HK-2 (cell line): ENCODE measurements at regions not wholly inside any gene's neighbourhood (a gene's known extent, or its start where the extent isn't known, plus 50 kb on each side); places are given as distances from the start of the nearest gene placed in this dataset.

Experiments used
- DNase-seq: peaks from one replicate; pipeline ENCODE4 v3.0.0-alpha.2; 2018; ENCODE audit not compliant: unreplicated experiment

DNA sequence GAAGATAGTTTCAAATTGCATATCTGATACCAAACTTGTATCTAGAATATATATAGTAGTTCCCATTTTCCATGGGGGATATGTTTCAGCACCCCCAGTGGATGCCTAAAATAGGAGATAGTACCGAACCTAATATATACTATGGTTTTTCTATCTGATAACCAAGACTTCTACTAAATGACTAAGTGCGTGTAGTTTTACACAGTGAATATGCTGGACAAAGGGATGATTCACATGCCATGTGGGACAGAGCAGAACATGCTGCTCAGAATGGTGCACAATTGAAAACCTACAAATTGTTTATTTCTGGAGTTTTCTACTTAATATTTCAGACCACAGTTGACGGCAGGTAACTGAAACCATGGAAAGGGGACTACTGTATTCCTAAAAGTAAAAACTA, 73.4 kb upstream of the TP63 start:
- DNase-seq: no peak

DNA sequence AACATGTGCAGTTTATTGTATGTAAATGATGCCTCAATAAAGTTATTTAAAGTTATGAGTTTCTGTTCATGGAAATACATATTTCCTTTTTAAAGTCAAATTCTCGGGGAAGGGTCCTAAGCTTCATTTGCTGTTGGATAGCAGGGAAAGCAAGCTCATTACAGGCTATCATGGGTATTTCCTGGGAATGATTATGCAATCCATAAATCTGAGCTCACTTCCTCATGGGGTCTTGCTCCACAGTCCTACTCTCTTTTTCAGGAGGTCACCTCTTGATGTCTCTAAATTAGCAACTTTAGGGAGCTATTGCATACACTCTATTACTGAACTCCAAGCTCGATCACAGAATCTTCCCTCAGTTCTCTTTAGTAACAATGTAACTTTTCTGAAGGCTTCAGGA, 69.9 kb upstream of the TP63 start:
- no peak for DNase-seq

DNA sequence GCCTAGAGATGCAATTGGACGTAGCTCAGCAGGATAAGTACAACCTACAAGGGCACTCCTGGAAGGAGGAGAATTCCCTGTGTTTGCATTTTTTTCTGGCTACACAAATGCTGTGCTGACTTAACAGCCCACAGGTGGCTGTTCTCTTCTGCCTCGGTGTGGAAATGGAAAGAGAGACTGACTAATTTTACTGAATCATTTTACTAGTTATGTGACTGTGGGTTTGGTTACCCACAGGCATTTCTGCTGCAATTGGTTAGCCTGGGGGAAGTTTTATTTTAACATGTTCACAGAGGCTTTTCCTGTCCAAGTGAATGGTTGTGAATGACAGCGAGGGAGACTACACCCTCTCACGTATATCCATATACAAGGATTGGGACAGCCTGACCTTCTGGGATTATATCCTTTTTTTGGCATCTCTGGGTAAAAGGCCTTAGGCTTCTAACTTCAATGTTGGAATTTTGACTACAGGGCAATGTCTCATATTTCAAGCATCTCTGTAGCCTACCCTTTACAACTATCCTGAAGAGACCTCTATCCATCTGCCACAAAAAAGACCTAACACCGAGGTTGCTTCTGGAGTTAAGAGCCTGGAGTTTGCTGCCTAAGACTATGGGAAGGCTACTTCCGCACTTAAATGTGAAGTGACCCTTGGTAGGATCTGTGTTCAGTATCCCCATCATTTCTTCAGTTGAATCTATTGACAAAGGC, 67.2 kb upstream of the TP63 start:
- peak; percentile 57 for DNase-seq

DNA sequence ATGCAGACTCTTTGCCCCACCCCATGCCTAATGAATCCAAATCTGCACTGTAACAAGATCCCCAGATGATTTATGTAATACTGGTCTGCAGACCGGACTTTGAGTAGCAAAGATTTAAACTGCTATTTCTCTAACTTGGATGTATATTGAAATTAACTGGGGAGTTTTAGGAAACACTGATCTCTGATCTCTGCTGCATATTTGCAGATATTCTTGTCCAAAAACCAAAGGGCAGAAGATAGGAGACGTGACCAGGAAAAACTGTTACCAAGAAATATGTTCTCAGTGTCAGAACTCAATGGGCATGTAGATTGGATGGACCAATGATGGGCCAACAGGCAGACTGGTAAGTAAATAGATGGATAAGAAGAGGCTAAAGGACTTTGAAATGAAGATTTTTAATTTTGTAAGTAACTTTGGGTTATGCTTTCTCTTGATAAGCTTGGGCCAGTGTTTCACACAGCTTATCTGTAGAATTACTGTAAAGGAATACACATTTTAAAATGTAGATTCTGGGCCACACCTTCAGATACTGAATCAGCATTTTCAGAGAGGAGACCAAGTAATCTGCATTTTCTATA, 64.5 kb upstream of the TP63 start:
- DNase-seq: no peak

DNA sequence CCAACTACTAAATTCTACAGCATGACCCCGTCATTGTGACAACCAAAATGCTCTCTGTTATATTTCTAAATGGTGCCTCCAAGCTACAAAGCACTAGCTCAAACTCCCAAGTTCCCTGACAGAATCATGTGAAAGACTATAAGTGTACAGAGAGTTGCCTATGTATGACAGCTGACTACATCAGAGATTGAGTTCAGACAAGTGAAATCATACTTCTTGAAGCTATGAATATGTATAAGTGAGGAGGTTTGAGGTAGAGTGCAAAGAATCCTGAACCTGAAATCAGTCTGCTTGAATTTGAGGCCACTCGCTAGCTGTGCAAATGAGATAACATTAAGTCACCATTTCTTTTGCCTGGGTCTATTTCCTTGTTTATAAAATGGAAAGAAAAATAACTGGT, 63.9 kb upstream of the TP63 start:
- no peak for DNase-seq

DNA sequence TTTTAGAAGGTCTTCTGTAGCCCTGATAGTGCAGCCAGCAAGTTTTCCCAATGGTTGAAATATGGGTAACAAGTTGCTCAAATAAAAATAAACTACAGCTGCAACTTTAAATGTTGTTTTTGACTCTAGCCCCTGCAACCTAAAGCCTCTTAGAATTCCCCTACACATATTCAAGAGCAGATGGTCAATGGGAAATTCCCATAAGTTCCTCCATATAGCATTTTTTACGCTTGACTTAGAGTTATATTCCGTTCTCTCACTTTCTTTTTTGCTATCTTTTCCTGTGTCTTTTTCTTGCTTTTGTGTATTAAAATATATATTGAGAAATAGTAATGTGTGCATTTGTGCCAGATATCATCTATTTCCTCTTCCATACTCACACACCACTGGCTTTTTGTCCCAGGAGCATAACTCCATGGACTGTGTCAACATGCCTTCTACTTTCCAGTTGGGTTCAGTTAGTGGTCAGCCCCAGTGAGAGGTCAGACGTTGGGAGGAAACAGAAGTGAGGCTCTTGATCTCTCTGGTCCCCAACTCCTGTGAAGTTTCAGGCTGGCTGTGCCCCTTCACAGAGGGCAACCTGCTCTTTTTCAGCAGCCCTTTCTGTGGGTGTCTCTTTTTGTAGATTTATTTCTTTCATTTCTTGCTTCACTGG, 63.3 kb upstream of the TP63 start:
- DNase-seq: no peak

DNA sequence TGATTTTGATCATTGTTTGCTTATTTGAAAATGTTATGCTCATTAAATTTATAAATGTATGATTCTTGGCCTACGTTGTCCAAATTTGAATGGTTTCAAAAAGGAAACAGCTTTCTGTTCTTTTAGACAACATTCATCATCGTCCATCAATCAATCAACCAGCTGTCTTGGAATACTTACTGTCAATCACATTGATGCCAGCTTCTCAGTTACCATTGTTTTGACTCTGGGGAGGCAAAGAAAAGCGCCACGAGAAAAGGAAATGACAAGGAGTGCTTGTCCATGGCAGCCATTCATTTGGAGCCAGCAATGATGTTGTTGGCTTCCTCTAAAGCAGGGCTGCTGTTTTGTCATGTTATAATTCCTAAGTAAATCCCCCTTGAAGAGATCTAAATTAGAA, 62.2 kb upstream of the TP63 start:
- DNase-seq: no peak

DNA sequence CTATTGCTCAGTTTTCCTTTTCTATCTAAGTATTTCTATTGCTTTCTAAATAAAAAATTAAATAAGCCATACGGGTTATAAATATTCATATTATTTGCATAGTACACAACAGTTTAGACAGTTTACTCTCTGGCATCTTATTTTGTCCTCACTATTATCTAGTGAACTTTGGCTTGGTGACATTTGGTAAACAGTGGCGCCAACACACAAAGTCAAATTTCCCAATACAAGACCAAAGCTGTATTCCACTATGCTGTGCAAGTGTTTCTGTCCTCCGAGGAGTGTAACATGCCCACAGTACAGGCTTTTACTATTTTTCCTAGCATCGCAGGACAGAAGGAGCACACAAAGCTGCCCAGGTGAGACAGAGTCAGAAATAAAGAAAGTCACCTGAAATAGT, 61.7 kb upstream of the TP63 start:
- DNase-seq: no peak

DNA sequence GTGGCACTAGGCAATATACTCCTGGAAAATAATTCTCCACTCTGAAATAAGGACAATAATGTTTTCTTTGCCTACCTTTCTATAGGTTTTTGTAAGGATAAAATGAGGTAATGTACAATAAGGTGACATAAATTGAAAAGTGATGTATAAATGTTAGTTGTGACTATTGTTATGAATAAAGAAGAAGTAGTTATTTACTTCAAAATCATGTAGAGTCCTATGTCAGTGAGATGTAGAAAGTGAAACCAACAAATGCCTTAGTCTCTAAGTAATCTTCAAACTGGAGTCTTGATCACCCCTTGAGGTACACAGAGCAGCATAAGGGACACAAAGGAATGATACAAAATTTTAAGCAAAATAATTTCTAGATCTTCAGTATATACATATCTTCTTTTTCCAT, 60.3 kb upstream of the TP63 start:
- no peak for DNase-seq

DNA sequence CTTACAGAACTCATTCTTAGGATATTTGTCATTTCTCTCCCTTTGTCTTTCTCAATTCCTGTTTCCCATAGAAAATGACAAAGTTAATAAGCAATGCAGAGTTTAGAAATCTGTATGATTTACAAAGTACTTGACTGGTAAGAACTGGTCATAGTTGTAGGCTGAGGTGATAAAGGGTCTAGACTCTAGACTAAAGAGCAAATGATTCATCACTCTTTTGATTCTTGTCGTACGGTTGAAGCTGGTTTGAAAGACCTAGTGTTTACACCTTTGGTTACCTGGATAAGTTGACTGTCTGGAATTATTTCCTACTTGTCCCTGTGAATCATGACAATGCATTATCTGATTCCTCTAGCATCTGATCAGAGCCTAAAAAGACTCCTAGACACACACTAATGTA, 58.9 kb upstream of the TP63 start:
- DNase-seq: no peak

DNA sequence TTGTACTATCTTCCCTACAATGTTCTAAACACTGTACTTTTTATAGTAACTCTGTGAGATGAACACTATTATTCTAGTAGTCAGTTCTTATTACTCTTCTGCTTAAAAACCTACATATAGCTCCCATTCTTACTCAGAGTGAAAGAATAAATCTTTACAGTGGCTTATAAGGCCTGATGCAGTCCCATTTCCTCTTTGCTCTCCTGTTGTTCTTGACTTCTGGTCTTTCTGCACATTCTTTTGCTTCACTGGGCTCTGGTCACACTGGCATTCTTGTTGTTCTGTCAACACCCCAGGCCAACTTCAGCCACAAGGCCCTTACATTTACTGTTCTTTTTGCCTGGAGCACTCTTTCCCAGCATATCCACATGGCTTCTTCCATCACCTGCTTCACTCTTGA, 58.2 kb upstream of the TP63 start:
- no peak for DNase-seq

DNA sequence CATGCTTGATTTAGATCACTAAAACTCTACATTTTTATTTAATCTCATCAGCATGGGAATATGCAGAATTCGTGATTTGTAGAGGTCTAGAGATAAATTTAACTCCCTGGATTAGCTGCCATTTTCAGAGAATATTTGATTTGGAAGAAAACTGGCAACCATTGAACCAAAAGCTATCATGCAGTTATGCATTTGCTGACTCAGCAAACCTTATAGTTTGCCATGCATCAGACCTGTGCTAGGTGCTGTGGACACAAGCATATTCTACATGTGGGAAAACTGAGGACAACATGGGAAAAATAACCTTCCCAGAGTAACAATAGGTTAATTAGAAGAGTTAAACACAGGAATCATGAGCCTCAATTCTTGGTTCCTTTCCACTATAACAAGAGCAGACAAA, 54.7 kb upstream of the TP63 start:
- no peak for DNase-seq

DNA sequence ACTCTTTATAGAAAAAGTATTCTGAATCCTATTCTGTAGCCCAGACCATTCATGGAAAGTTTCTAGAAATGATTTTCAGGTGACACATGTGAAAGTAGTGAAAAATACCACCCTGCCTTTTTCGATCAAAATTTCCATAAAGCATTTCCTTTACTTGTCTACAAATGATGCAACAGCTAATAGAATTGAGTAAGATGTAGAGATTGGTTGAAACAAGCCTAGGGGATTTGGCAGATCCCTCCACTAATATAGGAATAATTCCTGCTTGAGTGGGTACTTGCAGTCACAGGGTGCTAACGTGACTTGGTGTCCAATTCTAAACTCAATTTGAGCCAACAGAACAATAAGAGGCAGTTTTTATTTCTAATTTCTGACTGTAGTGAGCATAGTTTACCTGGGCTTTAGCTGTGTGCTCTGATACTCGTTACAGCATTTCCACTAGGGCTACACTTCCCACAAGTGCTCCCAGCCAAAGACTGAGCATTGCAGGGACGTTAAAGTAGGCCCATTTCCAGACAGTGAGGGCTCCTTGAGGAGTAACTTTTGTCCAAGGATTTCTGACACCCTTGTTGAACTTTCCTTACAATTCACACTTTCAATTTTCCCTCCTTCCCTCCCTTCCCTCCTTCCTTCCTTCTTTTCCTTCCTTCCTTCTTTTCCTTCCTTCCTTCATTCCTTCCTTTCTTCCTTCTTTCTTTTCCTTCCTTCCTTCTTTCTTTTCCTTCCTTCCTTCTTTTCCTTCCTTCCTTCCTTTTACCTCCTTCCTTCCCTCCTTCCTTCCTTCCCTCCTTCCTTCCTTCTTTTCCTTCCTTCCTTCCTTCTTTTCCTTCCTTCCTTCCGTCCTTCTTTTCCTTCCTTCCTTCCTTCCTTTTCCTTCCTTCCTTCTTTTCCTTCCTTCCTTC, 53.9 kb upstream of the TP63 start:
- no peak for DNase-seq

DNA sequence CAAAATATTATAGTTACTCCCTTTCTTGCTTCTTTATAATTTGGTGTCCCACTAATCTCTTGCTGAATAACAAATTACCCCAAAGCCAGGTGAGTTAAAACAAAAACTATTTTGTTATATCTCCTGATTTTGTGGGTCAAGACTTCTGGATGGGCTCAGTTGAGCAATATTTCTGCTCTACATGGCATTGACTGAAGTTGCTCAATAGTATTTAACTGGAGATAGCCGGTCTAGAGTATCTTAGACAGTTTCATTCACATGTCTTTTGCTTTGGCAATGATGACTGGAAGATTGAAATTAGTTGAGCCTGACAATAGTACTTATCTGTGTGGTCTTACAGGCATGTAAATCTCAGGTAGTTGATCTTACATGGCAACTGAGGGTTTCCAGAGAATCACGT, 51.0 kb upstream of the TP63 start:
- no peak for DNase-seq
